Activated naive CD8-positive, alpha-beta T cell treated with anti-CD3 and anti-CD28 coated beads, Interleukin-2, amount 50 U/mL, for 24 hours (primary cell): ENCODE measurements at regions not wholly inside any gene's neighbourhood (a gene's known extent, or its start where the extent isn't known, plus 50 kb on each side); places are given as distances from the start of the nearest gene placed in this dataset.

Experiments used
- ATAC-seq: fragments of 150-1000 bp; cut with Tn5 transposase; one replicate; pipeline ENCODE4 v1.10.0; 2021
- DNase-seq: peaks from one replicate; pipeline ENCODE4 v3.0.0; 2021
- H3K27ac Mint-ChIP-seq: one replicate; pipeline ENCODE4 v1.8.0; 2021; ENCODE audit warnings: mild to moderate bottlenecking, mixed read lengths
- H3K27me3 Mint-ChIP-seq: one replicate; pipeline ENCODE4 v1.8.0; 2021; ENCODE audit warnings: mixed read lengths
- H3K36me3 Mint-ChIP-seq: one replicate; pipeline ENCODE4 v1.8.0; 2021; ENCODE audit warnings: low read depth, mixed read lengths
- H3K4me1 Mint-ChIP-seq: one replicate; pipeline ENCODE4 v1.8.0; 2021; ENCODE audit warnings: mixed read lengths
- H3K4me3 Mint-ChIP-seq: one replicate; pipeline ENCODE4 v1.8.0; 2021; ENCODE audit warnings: mild to moderate bottlenecking, moderate library complexity, mixed read lengths
- H3K9me3 Mint-ChIP-seq: one replicate; pipeline ENCODE4 v1.8.0; 2021; ENCODE audit warnings: mixed read lengths

- no peak overlapping the region for H3K27ac Mint-ChIP-seq
- H3K9me3 Mint-ChIP-seq = no peaks in the 10 kb centered on the region
- DNase-seq (no peak), ATAC-seq (no peak)
- peaks cover 7% of the 10 kb centered on the region for H3K27me3 Mint-ChIP-seq
- no peaks in the 10 kb centered on the region for H3K4me1 Mint-ChIP-seq
- H3K4me3 Mint-ChIP-seq = no peak overlapping the region
- H3K36me3 Mint-ChIP-seq = no peaks in the 10 kb centered on the region
These were observed 487.2 kb downstream of the ENC1 start for GRCh38 chr5:74153255-74153790.

- Mint-ChIP-seq H3K4me1 (no peaks in the 10 kb centered on the region), H3K27ac (no peak overlapping the region), H3K9me3 (no peaks in the 10 kb centered on the region), H3K27me3 (peaks cover 10% of the 10 kb centered on the region), H3K36me3 (no peaks in the 10 kb centered on the region), H3K4me3 (no peak overlapping the region)
- ATAC-seq = no peak
- DNase-seq = no peak
These were observed 487.8 kb downstream of the ENC1 start for GRCh38 chr5:74152625-74153254.

- Mint-ChIP-seq H3K27ac (no peak overlapping the region), H3K4me1 (no peaks in the 10 kb centered on the region), H3K9me3 (no peaks in the 10 kb centered on the region), H3K27me3 (peaks cover 11% of the 10 kb centered on the region), H3K4me3 (no peak overlapping the region), H3K36me3 (no peaks in the 10 kb centered on the region)
- DNase-seq = no peak
- ATAC-seq = no peak
These were observed 488.4 kb downstream of the ENC1 start for GRCh38 chr5:74152136-74152535.

- DNase-seq (no peak), ATAC-seq (no peak)
- H3K4me3 Mint-ChIP-seq = no peak overlapping the region
- H3K9me3 Mint-ChIP-seq = no peaks in the 10 kb centered on the region
- no peaks in the 10 kb centered on the region for H3K4me1 Mint-ChIP-seq
- no peaks in the 10 kb centered on the region for H3K36me3 Mint-ChIP-seq
- peaks cover 17% of the 10 kb centered on the region for H3K27me3 Mint-ChIP-seq
- no peak overlapping the region for H3K27ac Mint-ChIP-seq
These were observed 491.1 kb downstream of the ENC1 start for GRCh38 chr5:74149395-74149794.

- no peaks in the 10 kb centered on the region for H3K4me1 Mint-ChIP-seq
- no peaks in the 10 kb centered on the region for H3K36me3 Mint-ChIP-seq
- H3K9me3 Mint-ChIP-seq = no peaks in the 10 kb centered on the region
- peaks cover 17% of the 10 kb centered on the region for H3K27me3 Mint-ChIP-seq
- H3K27ac Mint-ChIP-seq = no peak overlapping the region
- no peak overlapping the region for H3K4me3 Mint-ChIP-seq
- ATAC-seq = no peak
- no peak for DNase-seq
These were observed 492.2 kb downstream of the ENC1 start for GRCh38 chr5:74148321-74148720.

- no peak overlapping the region for H3K4me3 Mint-ChIP-seq
- ATAC-seq = no peak
These were observed 493.7 kb downstream of the ENC1 start for GRCh38 chr5:74146796-74147195.

GRCh38 chr5:74145951-74146350, 494.6 kb downstream of the ENC1 start:
- ATAC-seq (no peak), DNase-seq (no peak)
- H3K36me3 Mint-ChIP-seq = no peaks in the 10 kb centered on the region
- no peak overlapping the region for H3K27ac Mint-ChIP-seq
- H3K9me3 Mint-ChIP-seq = no peaks in the 10 kb centered on the region
- peaks cover 21% of the 10 kb centered on the region for H3K27me3 Mint-ChIP-seq
- no peaks in the 10 kb centered on the region for H3K4me1 Mint-ChIP-seq
- H3K4me3 Mint-ChIP-seq = no peak overlapping the region

More at GRCh38 chr5:74146796-74147195, 493.7 kb downstream of the ENC1 start:
- Mint-ChIP-seq H3K4me1 (no peaks in the 10 kb centered on the region), H3K27ac (no peak overlapping the region), H3K36me3 (no peaks in the 10 kb centered on the region), H3K9me3 (no peaks in the 10 kb centered on the region), H3K27me3 (peaks cover 19% of the 10 kb centered on the region)
- no peak for DNase-seq

- Mint-ChIP-seq H3K36me3 (no peaks in the 10 kb centered on the region), H3K27ac (no peak overlapping the region), H3K4me1 (no peaks in the 10 kb centered on the region), H3K4me3 (no peak overlapping the region), H3K27me3 (peaks cover 16% of the 10 kb centered on the region), H3K9me3 (no peaks in the 10 kb centered on the region)
- ATAC-seq = no peak
- no peak for DNase-seq
These were observed 496.7 kb downstream of the ENC1 start for GRCh38 chr5:74143721-74144330.

- Mint-ChIP-seq H3K27ac (no peak overlapping the region), H3K27me3 (peaks cover 16% of the 10 kb centered on the region), H3K36me3 (no peaks in the 10 kb centered on the region), H3K4me1 (no peaks in the 10 kb centered on the region), H3K9me3 (no peaks in the 10 kb centered on the region), H3K4me3 (no peak overlapping the region)
- ATAC-seq = no peak
- DNase-seq = no peak
These were observed 497.4 kb downstream of the ENC1 start for GRCh38 chr5:74143151-74143550.

- DNase-seq (no peak), ATAC-seq (no peak)
- H3K27me3 Mint-ChIP-seq = peaks cover 14% of the 10 kb centered on the region
- H3K4me3 Mint-ChIP-seq = no peak overlapping the region
- no peaks in the 10 kb centered on the region for H3K36me3 Mint-ChIP-seq
- H3K4me1 Mint-ChIP-seq = no peaks in the 10 kb centered on the region
- H3K9me3 Mint-ChIP-seq = no peaks in the 10 kb centered on the region
- no peak overlapping the region for H3K27ac Mint-ChIP-seq
These were observed 499.5 kb downstream of the ENC1 start for GRCh38 chr5:74141053-74141452.

- DNase-seq = no peak
- no peaks in the 10 kb centered on the region for H3K9me3 Mint-ChIP-seq
These were observed 500.1 kb downstream of the ENC1 start for GRCh38 chr5:74140409-74140808.

GRCh38 chr5:74139589-74139988, 500.9 kb downstream of the ENC1 start:
- Mint-ChIP-seq H3K9me3 (no peaks in the 10 kb centered on the region), H3K4me3 (no peak overlapping the region), H3K4me1 (no peaks in the 10 kb centered on the region), H3K27ac (no peak overlapping the region), H3K27me3 (peaks cover 8% of the 10 kb centered on the region), H3K36me3 (no peaks in the 10 kb centered on the region)
- DNase-seq (no peak), ATAC-seq (no peak)

More at GRCh38 chr5:74140409-74140808, 500.1 kb downstream of the ENC1 start:
- Mint-ChIP-seq H3K4me3 (no peak overlapping the region), H3K27ac (no peak overlapping the region), H3K36me3 (no peaks in the 10 kb centered on the region), H3K27me3 (peaks cover 14% of the 10 kb centered on the region), H3K4me1 (no peaks in the 10 kb centered on the region)
- no peak for ATAC-seq

GRCh38 chr5:74138721-74139120, 501.8 kb downstream of the ENC1 start:
- no peak for ATAC-seq
- H3K4me3 Mint-ChIP-seq = no peak overlapping the region
- H3K27me3 Mint-ChIP-seq = peaks cover 8% of the 10 kb centered on the region
- no peaks in the 10 kb centered on the region for H3K9me3 Mint-ChIP-seq
- H3K36me3 Mint-ChIP-seq = no peaks in the 10 kb centered on the region
- no peaks in the 10 kb centered on the region for H3K4me1 Mint-ChIP-seq
- H3K27ac Mint-ChIP-seq = no peak overlapping the region
- no peak for DNase-seq

GRCh38 chr5:74136276-74136825, 504.2 kb downstream of the ENC1 start:
- no peak for DNase-seq
- no peaks in the 10 kb centered on the region for H3K36me3 Mint-ChIP-seq
- H3K27me3 Mint-ChIP-seq = peaks cover 7% of the 10 kb centered on the region
- H3K9me3 Mint-ChIP-seq = no peaks in the 10 kb centered on the region
- ATAC-seq = no peak
- no peaks in the 10 kb centered on the region for H3K4me1 Mint-ChIP-seq
- H3K27ac Mint-ChIP-seq = no peak overlapping the region
- H3K4me3 Mint-ChIP-seq = no peak overlapping the region

GRCh38 chr5:74135033-74135432, 505.5 kb downstream of the ENC1 start:
- no peak overlapping the region for H3K27ac Mint-ChIP-seq
- peaks cover 9% of the 10 kb centered on the region for H3K27me3 Mint-ChIP-seq
- no peak for DNase-seq
- H3K36me3 Mint-ChIP-seq = no peaks in the 10 kb centered on the region
- no peak overlapping the region for H3K4me3 Mint-ChIP-seq
- no peak for ATAC-seq
- H3K9me3 Mint-ChIP-seq = no peaks in the 10 kb centered on the region
- no peaks in the 10 kb centered on the region for H3K4me1 Mint-ChIP-seq
